Ovary (tissue), 7 donors: ENCODE measurements at regions not wholly inside any gene's neighbourhood (a gene's known extent, or its start where the extent isn't known, plus 50 kb on each side); places are given as distances from the start of the nearest gene placed in this dataset.

ENCODE experiments used
- DNase-seq, 5 donors: peaks; one replicate each; pipeline ENCODE4 v3.0.0-alpha.2; 2019 to 2020
- H3K27ac ChIP-seq, 2 donors: fragments of 200-600 bp; one replicate each; pipeline versions ENCODE4 v1.5.1 to v1.8.0; 2019 to 2022
- H3K27me3 ChIP-seq: fragments of 200-600 bp; one replicate; pipeline ENCODE4 v1.8.0; 2022
- H3K36me3 ChIP-seq: fragments of 200-600 bp; sonication (generic); one replicate; pipeline ENCODE4 v1.5.1; 2019
- H3K4me1 ChIP-seq: one replicate; pipeline ENCODE4 v1.8.1; 2013; ENCODE audit warnings: mild to moderate bottlenecking, moderate library complexity; ENCODE audit not compliant: insufficient read depth
- H3K4me3 ChIP-seq: fragments of 200-600 bp; sonication (generic); one replicate; pipeline ENCODE4 v1.5.1; 2017
- H3K9me3 ChIP-seq, 2 donors: fragments of 200-600 bp in 1 of 2; sonication (generic) in 1 of 2; one replicate each; pipeline versions ENCODE4 v1.5.1 to v1.8.1; 2013 to 2019; ENCODE audit warnings: mild to moderate bottlenecking in 1 of 2, moderate library complexity in 1 of 2
- EP300 ChIP-seq: sonication (generic); formaldehyde crosslinking; IDR thresholded peaks from one replicate; pipeline ENCODE4 v1.6.1; 2017; ENCODE audit warnings: antibody characterized with exemption
- POLR2A ChIP-seq: fragments of 450-650 bp; IDR thresholded peaks from one replicate; pipeline ENCODE4 v1.6.1; 2017; ENCODE audit warnings: antibody characterized with exemption, mild to moderate bottlenecking, moderate library complexity
- WGBS, 3 donors: extraction: QIAGEN DNeasy Blood & Tissue Kit in 1 of 3; methylation state at CpG; one replicate each; pipeline versions ENCODE4 v1.1.5 to v1.1.7; 2013 to 2017; 5-methylcytosine and 5-hydroxymethylcytosine counted together
- intact Hi-C, 4 donors: fragments of 100-400 bp; cut with DNase I; formaldehyde crosslinking; loops; one replicate each; pipeline versions ENCODE4 v1.11.0 to v1.15.1; 2022 to 2023
- TF ChIP-seq, protein P1 (sequence below), 3 donors: fragments of 450-650 bp in 2 of 3; fragments of 200-600 bp in 1 of 3; IDR thresholded peaks; one replicate each; pipeline versions ENCODE4 v1.5.1 to v1.8.0; 2016 to 2022; ENCODE audit warnings: antibody characterized with exemption in 3 of 3, mild to moderate bottlenecking in 1 of 3
- donor health status: DM: no; HTN: no; CAD: no; lungs with moderate emphysema.
- donor health status: DM: no; HTN: no; CAD: no.
- donor health status: Bipolar disorder and iron deficiency.
- donor health status: DM: no; HTN: no; CAD: no.
- donor health status: DM: yes; HTN: yes; CAD: no.

DNA sequence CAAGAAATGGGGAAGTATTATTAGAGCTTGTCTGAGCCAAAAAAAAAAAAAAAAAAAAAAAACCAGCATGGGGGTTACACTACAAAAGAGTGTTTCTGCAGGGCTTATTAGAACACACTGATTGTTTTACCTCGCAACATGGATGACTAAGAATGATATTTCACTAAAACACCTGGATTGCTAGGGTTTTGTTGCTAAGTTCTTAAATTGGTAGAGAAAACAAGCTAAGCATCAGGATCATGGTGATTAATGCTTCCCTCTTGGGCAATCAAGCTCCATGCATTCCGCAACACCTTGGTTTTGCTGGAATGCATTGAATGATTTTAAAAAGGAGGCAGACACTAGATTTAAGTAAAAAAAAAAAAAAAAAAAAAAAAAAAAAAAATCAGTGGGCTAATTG lies 931.4 kb upstream of the CDH8 start:
- Histone ChIP-seq H3K27ac (no peak overlapping the region), H3K4me1 (no peaks in the 10 kb centered on the region), H3K36me3 (no peaks in the 10 kb centered on the region), H3K27me3 (no peaks in the 10 kb centered on the region), H3K9me3 (no peaks in the 10 kb centered on the region), H3K4me3 (no peak overlapping the region)
- DNase-seq: no peak
- intact Hi-C loops: no loop called here
- 86 to 92% (median 88%) methylated on average over 2 of the region's 2 CpGs for WGBS, 3 donors
- TF ChIP-seq, protein P1, sequence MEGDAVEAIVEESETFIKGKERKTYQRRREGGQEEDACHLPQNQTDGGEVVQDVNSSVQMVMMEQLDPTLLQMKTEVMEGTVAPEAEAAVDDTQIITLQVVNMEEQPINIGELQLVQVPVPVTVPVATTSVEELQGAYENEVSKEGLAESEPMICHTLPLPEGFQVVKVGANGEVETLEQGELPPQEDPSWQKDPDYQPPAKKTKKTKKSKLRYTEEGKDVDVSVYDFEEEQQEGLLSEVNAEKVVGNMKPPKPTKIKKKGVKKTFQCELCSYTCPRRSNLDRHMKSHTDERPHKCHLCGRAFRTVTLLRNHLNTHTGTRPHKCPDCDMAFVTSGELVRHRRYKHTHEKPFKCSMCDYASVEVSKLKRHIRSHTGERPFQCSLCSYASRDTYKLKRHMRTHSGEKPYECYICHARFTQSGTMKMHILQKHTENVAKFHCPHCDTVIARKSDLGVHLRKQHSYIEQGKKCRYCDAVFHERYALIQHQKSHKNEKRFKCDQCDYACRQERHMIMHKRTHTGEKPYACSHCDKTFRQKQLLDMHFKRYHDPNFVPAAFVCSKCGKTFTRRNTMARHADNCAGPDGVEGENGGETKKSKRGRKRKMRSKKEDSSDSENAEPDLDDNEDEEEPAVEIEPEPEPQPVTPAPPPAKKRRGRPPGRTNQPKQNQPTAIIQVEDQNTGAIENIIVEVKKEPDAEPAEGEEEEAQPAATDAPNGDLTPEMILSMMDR (IDR thresholded peaks at IDR 0.05): no peak
- TF ChIP-seq POLR2A (no peak), EP300 (no peak)

DNA sequence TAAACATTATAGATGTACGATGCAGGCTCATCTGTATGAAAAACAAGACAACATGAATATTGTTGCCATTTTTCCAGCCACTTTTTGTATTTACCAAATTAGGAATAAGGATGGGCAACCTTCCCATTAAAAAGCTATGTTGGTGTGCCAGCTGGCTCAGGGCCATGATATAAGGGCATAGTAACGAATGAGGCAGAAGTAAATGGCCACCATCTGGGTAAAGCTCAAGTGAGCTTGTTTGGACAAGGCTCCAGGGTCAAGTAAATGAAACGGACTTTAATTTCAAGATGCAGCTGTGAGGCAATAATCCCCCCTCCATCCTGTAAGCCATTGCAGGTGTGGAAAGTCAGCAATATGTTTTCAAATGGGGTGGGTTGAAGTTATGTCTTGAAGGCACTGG lies 930.9 kb upstream of the CDH8 start:
- intact Hi-C loops: no loop called here
- no peak for TF ChIP-seq POLR2A
- no peak for TF ChIP-seq EP300
- TF ChIP-seq, protein P1 (IDR thresholded peaks at IDR 0.05): no peak
- DNase-seq: no peak
- H3K27ac ChIP-seq: no peak overlapping the region
- H3K4me3 ChIP-seq: no peak overlapping the region
- no peaks in the 10 kb centered on the region for H3K4me1 ChIP-seq
- no peaks in the 10 kb centered on the region for H3K9me3 ChIP-seq
- H3K36me3 ChIP-seq: no peaks in the 10 kb centered on the region
- H3K27me3 ChIP-seq: no peaks in the 10 kb centered on the region
- WGBS, 3 donors: 12 to 33% (median 19%) methylated on average over 3 of the region's 3 CpGs

DNA sequence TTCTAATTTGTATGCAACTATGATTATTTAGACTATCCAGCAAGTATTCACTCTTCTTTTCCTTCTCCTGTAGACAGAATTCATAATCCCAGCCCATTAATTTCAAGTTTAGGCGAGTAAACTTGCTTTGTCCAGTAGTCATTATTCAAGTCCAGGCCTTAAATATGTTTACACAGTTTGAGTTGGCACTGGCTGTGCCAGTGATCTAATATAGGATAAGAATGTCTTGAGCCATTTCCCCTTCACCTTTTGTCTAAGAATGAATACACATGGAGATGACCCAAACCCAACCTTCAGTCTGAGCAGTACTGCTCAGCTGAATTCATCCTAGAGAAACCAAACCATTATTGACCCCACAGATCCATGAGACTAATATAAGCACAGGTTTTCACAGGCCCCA lies 930.4 kb upstream of the CDH8 start:
- H3K4me1 ChIP-seq: no peaks in the 10 kb centered on the region
- no peak overlapping the region for H3K4me3 ChIP-seq
- no peak overlapping the region for H3K27ac ChIP-seq
- TF ChIP-seq, protein P1 (IDR thresholded peaks at IDR 0.05): no peak
- no peak for TF ChIP-seq POLR2A
- TF ChIP-seq EP300: no peak
- no peaks in the 10 kb centered on the region for H3K9me3 ChIP-seq
- intact Hi-C loops: no loop called here
- H3K27me3 ChIP-seq: no peaks in the 10 kb centered on the region
- no peaks in the 10 kb centered on the region for H3K36me3 ChIP-seq
- DNase-seq: no peak
- 86 to 92% (median 89%) methylated on average over 1 of the region's 1 CpG for WGBS, 3 donors

DNA sequence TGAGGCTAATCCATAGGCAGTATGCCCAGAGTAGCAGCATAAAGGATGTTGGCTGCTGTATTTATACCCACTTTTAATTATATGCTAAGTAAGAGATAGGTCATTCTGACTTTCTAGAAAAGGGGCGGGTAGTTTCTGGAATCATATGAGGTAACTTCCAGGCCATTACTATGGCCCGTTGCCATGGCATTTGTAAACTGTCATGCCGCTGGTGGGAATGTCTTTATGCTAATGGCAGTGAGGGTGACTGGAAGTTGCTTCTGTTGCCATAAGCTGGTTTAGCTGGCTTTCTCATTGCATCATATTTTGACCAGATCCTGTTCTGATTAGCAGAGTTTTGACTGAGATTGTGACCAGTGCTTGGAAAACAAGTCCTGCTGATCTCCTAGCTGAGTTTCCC lies 929.6 kb upstream of the CDH8 start:
- H3K27me3 ChIP-seq: no peaks in the 10 kb centered on the region
- H3K36me3 ChIP-seq: no peaks in the 10 kb centered on the region
- DNase-seq: no peak
- H3K4me3 ChIP-seq: no peak overlapping the region
- no peaks in the 10 kb centered on the region for H3K9me3 ChIP-seq
- H3K4me1 ChIP-seq: no peaks in the 10 kb centered on the region
- TF ChIP-seq, protein P1 (IDR thresholded peaks at IDR 0.05): no peak
- no peak for TF ChIP-seq POLR2A
- no peak for TF ChIP-seq EP300
- intact Hi-C loops: no loop called here
- WGBS, 3 donors: 85 to 93% (median 89%) methylated on average over 3 of the region's 3 CpGs
- H3K27ac ChIP-seq: no peak overlapping the region

DNA sequence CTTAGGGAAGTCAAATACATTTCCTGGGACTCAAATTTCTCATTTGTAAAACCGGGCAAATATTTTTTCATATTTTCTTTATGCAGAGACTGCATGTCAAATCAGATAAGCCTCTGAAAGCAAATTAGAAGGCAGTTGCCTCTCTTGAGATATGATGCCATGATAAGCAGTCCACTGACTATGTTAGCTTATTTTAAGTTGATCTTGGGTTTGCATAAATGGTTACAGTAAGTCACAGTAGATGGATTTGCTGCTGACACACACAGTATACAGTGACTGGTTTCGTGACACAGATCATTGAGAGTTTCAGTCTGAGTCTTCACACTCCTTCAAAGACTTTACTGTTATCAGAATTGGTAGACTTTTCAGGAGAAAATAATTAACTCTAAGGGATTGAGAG lies 927.6 kb upstream of the CDH8 start:
- intact Hi-C loops: no loop called here
- Histone ChIP-seq H3K9me3 (no peaks in the 10 kb centered on the region), H3K4me3 (no peak overlapping the region), H3K27me3 (no peaks in the 10 kb centered on the region), H3K36me3 (no peaks in the 10 kb centered on the region), H3K27ac (no peak overlapping the region), H3K4me1 (no peaks in the 10 kb centered on the region)
- TF ChIP-seq POLR2A (no peak), EP300 (no peak)
- TF ChIP-seq, protein P1 (IDR thresholded peaks at IDR 0.05): no peak
- 75 to 80% (median 80%) methylated on average over 2 of the region's 2 CpGs for WGBS, 3 donors
- DNase-seq: no peak
